Thyroid gland (tissue), 4 donors: ENCODE measurements at regions not wholly inside any gene's neighbourhood (a gene's known extent, or its start where the extent isn't known, plus 50 kb on each side); places are given as distances from the start of the nearest gene placed in this dataset.

ENCODE experiments used
- DNase-seq, 2 donors: peaks; one replicate each; pipeline ENCODE4 v3.0.0-alpha.2; 2019
- H3K27ac ChIP-seq, 3 donors: fragments of 200-600 bp; sonication (generic); 1 replicate in 2 of 3; 2 replicates in 1 of 3; pipeline ENCODE4 v1.5.1; 2016 to 2019; ENCODE audit warnings: mild to moderate bottlenecking in 1 of 3, moderate library complexity in 1 of 3
- H3K27me3 ChIP-seq: fragments of 200-600 bp; sonication (generic); one replicate; pipeline ENCODE4 v1.5.1; 2019
- H3K36me3 ChIP-seq, 2 donors: fragments of 200-600 bp; sonication (generic); one replicate each; pipeline ENCODE4 v1.5.1; 2016 to 2019
- H3K4me1 ChIP-seq, 2 donors: fragments of 200-600 bp; sonication (generic); one replicate each; pipeline ENCODE4 v1.5.1; 2017 to 2019
- H3K4me3 ChIP-seq, 3 donors: fragments of 200-600 bp; sonication (generic); replicated peaks in 1 of 3; 1 replicate in 2 of 3; 2 replicates in 1 of 3; pipeline ENCODE4 v1.5.1; 2016; ENCODE audit warnings: mild to moderate bottlenecking in 1 of 3
- H3K9me3 ChIP-seq: fragments of 200-600 bp; sonication (generic); one replicate; pipeline ENCODE4 v1.5.1; 2017
- CTCF ChIP-seq, 6 experiments: fragments of 200-600 bp in 3 of 6; fragments of 450-650 bp in 3 of 6; sonication (generic) in 3 of 6; IDR thresholded peaks; one replicate each; pipeline ENCODE4 v1.5.1; 2016 to 2019; ENCODE audit warnings: antibody characterized with exemption in 6 of 6, mild to moderate bottlenecking in 2 of 6, inconsistent platforms in 1 of 6, moderate library complexity in 1 of 6
- POLR2A ChIP-seq, 2 donors: fragments of 450-650 bp; IDR thresholded peaks; one replicate each; pipeline ENCODE4 v1.6.1; 2017; ENCODE audit warnings: antibody characterized with exemption in 2 of 2, mild to moderate bottlenecking in 2 of 2, moderate library complexity in 1 of 2
- WGBS, 2 donors: methylation state at CpG; one replicate each; pipeline ENCODE4 v1.1.5; 2017; 5-methylcytosine and 5-hydroxymethylcytosine counted together
- intact Hi-C: fragments of 100-400 bp; cut with DNase I; formaldehyde crosslinking; loops from one replicate; pipeline ENCODE4 v1.15.1; 2023

- Histone ChIP-seq H3K36me3 (no peaks in the 10 kb centered on the region), H3K9me3 (no peaks in the 10 kb centered on the region), H3K27me3 (no peaks in the 10 kb centered on the region), H3K4me1 (no peaks in the 10 kb centered on the region), H3K4me3 (no peak overlapping the region), H3K27ac (no peak overlapping the region)
- TF ChIP-seq CTCF (IDR thresholded peaks at IDR 0.05) (no peak), POLR2A (IDR thresholded peaks at IDR 0.05) (no peak)
- no peak for DNase-seq
- 87 to 92% methylated on average over 7 of the region's 7 CpGs for WGBS, 2 donors
- intact Hi-C loops = no loop called here
Observed at GRCh38 chr13:26155568-26155967, 66.5 kb downstream of the RNF6 start.

- DNase-seq = no peak
- 69 to 72% methylated on average over 4 of the region's 4 CpGs for WGBS, 2 donors
- intact Hi-C loops = no loop called here
- Histone ChIP-seq H3K4me1 (peaks cover 0 to 6% of the 10 kb centered on the region in 2 donors), H3K4me3 (no peak overlapping the region), H3K27me3 (no peaks in the 10 kb centered on the region), H3K27ac (no peak overlapping the region), H3K9me3 (no peaks in the 10 kb centered on the region), H3K36me3 (no peaks in the 10 kb centered on the region)
- TF ChIP-seq POLR2A (IDR thresholded peaks at IDR 0.05) = no peak
- TF ChIP-seq CTCF (IDR thresholded peaks at IDR 0.05) = no peak
Observed at GRCh38 chr13:26133851-26134250, 82.0 kb upstream of the SHISA2 start.

GRCh38 chr13:26133286-26133685, 81.5 kb upstream of the SHISA2 start:
- intact Hi-C loops = no loop called here
- H3K27me3 ChIP-seq = no peaks in the 10 kb centered on the region
- TF ChIP-seq CTCF (IDR thresholded peaks at IDR 0.05) = no peak
- peaks cover 0 to 6% of the 10 kb centered on the region in 2 donors for H3K4me1 ChIP-seq
- H3K36me3 ChIP-seq = no peaks in the 10 kb centered on the region
- 28 to 33% methylated on average over 2 of the region's 2 CpGs for WGBS, 2 donors
- no peak overlapping the region for H3K27ac ChIP-seq
- H3K4me3 ChIP-seq = no peak overlapping the region
- DNase-seq = no peak
- H3K9me3 ChIP-seq = no peaks in the 10 kb centered on the region

- intact Hi-C loops = no loop called here
- Histone ChIP-seq H3K9me3 (no peaks in the 10 kb centered on the region), H3K4me1 (peaks cover 0 to 6% of the 10 kb centered on the region in 2 donors), H3K4me3 (no peak overlapping the region), H3K36me3 (no peaks in the 10 kb centered on the region), H3K27me3 (no peaks in the 10 kb centered on the region), H3K27ac (no peak overlapping the region)
- TF ChIP-seq POLR2A (IDR thresholded peaks at IDR 0.05) = no peak
- no peak for TF ChIP-seq CTCF (IDR thresholded peaks at IDR 0.05)
- 52 to 64% methylated on average over 2 of the region's 2 CpGs for WGBS, 2 donors
- DNase-seq = no peak
Observed at GRCh38 chr13:26132756-26133155, 80.9 kb upstream of the SHISA2 start.

GRCh38 chr13:26128676-26129075, 76.9 kb upstream of the SHISA2 start:
- intact Hi-C loops = no loop called here
- WGBS, 2 donors = 85 to 86% methylated on average over 4 of the region's 4 CpGs
- H3K4me1 ChIP-seq = peaks cover 0 to 6% of the 10 kb centered on the region in 2 donors
- no peak for DNase-seq
- H3K9me3 ChIP-seq = no peaks in the 10 kb centered on the region
- H3K27ac ChIP-seq = no peak overlapping the region
- H3K4me3 ChIP-seq = no peak overlapping the region
- TF ChIP-seq CTCF (IDR thresholded peaks at IDR 0.05) (no peak), POLR2A (IDR thresholded peaks at IDR 0.05) (no peak)
- H3K36me3 ChIP-seq = no peaks in the 10 kb centered on the region
- no peaks in the 10 kb centered on the region for H3K27me3 ChIP-seq
